Right forelimb (tissue), 1 donor: ENCODE measurements at regions not wholly inside any gene's neighbourhood (a gene's known extent, or its start where the extent isn't known, plus 50 kb on each side); places are given as distances from the start of the nearest gene placed in this dataset.

Experiments
- DNase-seq: peaks from one replicate; pipeline ENCODE4 v3.0.0-alpha.2; 2018

- DNase-seq: no peak
Observed at GRCh38 chr10:50936335-50936734, 50.9 kb upstream of the A1CF start.

GRCh38 chr10:50937230-50937907 is 51.9 kb upstream of the A1CF start:
- no peak for DNase-seq

- no peak for DNase-seq
Observed at GRCh38 chr10:50941629-50942028, 56.2 kb upstream of the A1CF start.

GRCh38 chr10:50946991-50947781 is 61.8 kb upstream of the A1CF start:
- no peak for DNase-seq

DNA sequence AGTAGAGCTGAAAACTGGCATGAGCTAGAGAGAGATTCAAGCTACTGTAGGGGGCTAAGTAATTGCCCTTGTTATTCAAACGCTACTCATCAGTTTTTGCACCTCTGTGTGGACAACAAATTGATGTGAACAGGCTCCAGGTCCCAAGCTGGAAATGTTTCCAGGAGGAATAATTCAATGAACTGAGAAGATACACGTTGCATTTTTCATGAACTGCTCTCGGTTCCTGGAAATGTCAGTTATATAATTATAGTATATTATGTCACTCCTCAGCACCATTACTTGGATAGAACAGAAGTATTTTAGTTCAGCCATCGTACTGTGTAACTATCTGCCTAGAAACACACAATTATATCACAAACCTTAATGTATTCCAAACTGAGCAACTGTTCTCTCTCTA is 65.9 kb upstream of the A1CF start:
- DNase-seq: no peak

DNA sequence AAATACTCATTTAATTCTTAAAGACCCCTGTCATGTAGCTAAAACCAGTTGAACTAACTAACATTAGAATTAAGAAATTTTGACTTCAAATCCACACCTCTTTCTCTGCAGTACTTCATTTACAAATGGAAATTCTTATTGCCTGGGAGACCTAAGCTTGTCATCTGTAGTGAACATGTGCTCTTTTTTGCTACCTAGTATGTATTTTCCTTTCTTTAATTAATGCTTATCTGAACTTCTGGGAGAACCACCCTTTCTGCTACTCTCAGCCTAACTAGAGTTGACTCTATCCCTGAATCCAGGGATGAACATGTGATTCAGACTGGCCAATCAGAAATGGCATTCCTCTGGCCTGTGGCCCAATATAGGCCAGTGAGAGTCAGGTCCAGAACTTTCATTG is 75.9 kb upstream of the A1CF start:
- no peak for DNase-seq

GRCh38 chr10:50963063-50963462 is 77.6 kb upstream of the A1CF start:
- no peak for DNase-seq

- no peak for DNase-seq
Observed at GRCh38 chr10:50968386-50969091, 83.1 kb upstream of the A1CF start.

GRCh38 chr10:50972591-50972990 is 87.2 kb upstream of the A1CF start:
- no peak for DNase-seq

- DNase-seq: no peak
Observed at GRCh38 chr10:50981385-50981784, 92.9 kb upstream of the PRKG1 start.

- DNase-seq: no peak
Observed at GRCh38 chr10:50981904-50982303, 92.4 kb upstream of the PRKG1 start.

DNA sequence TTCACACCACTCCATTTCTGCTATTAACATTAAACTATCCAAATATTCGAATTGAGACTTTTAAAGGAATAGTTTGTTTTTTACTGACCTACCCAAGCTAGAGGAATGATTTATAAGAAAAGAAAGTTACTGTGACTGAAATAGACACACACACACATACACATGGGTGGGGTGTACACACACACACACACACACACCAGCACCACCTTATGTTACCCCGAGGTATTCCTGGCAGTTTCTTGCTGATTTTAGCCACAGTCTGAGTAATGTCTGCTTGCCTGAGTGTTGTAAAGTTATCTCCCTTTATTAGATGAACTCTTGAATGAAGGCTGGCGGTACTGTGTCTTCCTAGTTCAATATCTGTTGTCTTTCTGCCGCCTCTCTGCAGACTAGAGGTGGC is 91.3 kb upstream of the PRKG1 start:
- no peak for DNase-seq

DNA sequence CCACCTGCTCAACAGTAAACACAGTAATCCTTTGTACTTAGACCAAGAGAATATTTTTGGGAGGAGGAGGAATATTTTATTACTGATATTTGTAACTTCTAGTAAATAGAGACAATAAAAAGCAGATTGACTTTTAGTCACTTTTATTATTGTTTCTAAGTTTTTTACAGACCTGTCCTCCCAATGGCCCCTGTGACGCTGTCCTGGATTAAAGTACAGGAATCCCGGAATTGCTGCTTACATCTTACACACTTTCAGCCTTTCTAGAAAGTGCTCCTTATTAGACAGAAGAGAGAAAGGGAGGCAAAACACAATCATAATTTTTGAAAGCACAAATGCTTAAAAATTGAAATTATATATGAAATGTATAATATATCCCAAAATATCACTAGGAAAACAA is 86.4 kb upstream of the PRKG1 start:
- no peak for DNase-seq

DNA sequence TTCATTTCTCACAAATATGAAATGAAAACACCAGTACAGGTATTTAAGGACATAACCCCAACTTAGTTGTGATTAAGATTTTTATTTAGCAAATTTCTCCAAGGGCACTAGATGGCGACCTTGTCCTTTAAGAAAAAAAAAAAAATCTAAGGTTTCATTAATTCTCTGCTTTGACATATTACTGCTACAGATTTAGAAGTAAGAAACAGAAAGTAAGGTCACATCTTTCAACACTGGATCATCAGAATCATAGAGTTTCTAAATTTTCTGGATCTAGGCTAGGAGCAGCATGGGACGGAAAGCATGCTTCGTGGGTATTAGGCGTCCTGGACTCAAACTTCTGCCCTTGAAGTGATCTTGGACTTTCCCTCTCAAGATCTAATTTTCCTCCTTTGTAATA is 85.5 kb upstream of the PRKG1 start:
- DNase-seq: no peak

DNA sequence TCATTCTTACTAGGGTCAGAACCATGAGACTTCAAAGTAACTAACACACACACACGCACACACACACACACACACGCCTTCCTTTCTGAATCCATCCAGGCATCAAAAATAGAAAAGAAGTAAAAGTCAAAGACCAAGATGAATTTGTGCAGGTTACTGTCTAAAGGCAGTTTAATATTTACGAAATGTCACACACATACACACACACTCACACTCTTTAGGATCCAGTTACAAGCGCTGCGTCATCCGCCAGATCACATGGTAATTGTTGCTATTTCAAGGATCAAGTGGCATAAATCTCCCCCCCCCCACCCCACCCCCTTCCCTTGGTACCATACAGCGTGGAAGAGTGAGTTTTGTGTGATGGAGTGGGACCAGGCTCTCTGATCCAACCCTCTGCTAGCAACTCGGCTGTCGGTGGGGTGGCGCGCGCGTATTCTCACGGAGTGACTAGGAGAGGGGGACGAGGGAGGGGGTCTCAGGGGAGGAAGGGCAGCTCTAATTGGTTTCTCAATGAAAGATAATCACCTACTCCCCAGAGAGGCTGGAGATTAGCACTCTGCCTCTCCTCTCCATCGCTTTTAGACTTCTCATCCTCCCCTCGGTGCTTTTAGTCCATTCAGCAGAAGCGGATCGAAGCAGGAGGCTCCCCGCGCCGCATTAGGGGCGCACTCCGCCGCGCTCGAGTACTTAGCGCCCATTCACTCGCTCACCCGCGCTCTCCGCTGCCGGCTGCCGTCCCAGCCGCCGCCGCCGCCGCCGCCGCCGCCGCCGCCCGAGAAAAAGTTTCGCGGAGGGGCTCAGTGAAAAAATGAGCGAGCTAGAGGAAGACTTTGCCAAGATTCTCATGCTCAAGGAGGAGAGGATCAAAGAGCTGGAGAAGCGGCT is 83.5 kb upstream of the PRKG1 start:
- peak; percentile 75 for DNase-seq

DNA sequence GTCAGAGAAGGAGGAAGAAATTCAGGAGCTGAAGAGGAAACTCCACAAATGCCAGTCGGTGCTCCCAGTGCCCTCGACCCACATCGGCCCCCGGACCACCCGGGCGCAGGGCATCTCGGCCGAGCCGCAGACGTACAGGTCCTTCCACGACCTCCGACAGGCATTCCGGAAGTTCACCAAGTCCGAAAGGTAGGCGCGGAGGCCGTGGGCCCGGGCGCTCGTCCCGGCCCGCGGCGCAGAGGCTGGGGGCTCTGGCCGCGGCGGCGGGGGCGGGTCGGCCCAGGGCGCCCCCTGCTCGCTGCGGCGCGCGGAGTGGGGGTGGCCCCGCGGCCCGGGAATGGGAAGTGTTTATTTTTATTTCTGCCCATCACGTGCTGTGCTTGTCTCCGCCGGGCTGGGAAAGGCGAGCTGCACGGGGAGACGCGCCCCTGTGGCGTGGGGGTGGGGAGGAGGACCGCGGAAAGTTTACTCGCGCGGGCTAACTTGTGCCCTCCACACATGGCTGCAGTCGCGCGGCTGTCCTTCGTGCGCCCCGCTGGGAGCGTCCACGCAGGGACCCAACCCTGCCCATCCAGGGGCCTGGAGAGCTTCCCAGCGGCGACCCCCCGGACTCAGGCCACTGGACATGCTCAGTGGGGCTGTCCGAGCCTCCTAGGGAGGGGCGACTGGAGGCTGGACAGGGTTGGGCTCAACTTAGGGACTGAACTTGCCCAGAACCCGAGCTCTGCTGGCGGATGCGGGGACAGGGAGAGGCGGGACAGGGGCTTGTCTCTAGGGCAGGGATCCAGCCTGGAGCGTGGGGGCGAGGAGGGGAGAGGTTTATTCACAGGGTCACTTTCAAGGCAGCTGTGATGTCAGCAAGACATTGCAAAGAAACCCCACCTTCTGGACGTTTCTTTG is 82.6 kb upstream of the PRKG1 start:
- peak; percentile 77 for DNase-seq

DNA sequence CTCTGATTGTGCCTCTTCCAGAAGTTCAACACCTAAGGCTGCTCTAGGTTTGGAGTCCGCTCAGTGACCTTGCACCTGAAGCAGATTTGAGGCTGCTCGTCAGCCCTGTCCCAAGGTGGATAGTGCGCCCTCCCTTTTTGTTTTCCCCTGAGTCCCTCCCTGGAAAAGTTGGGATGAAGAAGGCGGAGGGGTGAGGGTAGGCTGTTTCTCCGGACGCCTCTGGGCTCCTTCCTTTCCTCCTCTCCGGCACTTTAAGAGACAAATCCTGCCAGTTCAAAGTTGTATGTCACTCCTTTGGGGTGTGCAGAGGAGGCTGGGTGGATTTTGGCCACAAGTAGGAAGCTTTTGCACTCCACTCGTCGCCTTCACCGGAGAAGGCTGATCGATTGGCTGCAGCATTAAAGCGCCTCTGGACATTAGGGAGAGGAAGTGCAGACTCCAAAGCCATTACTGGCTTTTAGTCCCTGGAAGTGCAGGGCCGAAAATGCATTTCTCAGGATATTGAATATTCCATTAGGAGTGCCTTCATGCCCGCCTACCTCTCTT is 81.9 kb upstream of the PRKG1 start:
- peak; percentile 62 for DNase-seq

- peak; percentile 59 for DNase-seq
Observed at GRCh38 chr10:50992972-50993766, 81.1 kb upstream of the PRKG1 start.

- DNase-seq: peak; percentile 45
Observed at GRCh38 chr10:50993771-50994251, 80.5 kb upstream of the PRKG1 start.

DNA sequence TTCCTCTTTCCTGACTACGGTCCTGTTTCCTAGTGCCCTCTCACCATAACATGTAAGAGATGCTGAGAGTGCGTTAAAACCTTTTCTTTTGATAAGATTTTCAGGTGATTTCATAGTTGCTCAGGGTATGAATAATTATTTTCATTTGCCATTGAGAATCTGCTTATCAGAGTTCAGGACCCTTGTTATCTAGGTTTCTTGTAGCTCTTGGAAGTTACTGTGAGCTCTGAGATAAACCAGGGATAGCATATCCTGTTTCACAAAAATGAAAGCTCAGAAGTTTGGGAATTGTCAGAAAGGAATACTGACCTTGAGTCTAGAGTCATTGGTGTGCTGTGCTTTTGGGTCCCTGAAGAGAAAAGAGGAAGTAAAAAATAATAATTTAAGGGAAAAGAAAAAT is 76.8 kb upstream of the PRKG1 start:
- DNase-seq: no peak
